HEK293 (cell line): ENCODE measurements at regions not wholly inside any gene's neighbourhood (a gene's known extent, or its start where the extent isn't known, plus 50 kb on each side); places are given as distances from the start of the nearest gene placed in this dataset.

Source experiments
- KLF17 ChIP-seq: fragments of 450-650 bp; formaldehyde crosslinking; IDR thresholded peaks from 2 replicates; pipeline ENCODE4 v1.5.1; 2016; ENCODE audit warnings: missing biosample characterization, missing genetic modification characterization
- TCF7L2 ChIP-seq: IDR thresholded peaks from 2 replicates; pipeline ENCODE4 v1.6.1; 2011; ENCODE audit warnings: low read depth, mild to moderate bottlenecking, inconsistent platforms, low read length, moderate library complexity, borderline replicate concordance
- ZFP3 ChIP-seq: fragments of 450-650 bp; formaldehyde crosslinking; IDR thresholded peaks from 2 replicates; pipeline ENCODE4 v1.5.1; 2016; ENCODE audit warnings: low read depth, missing biosample characterization, missing genetic modification characterization
- ZNF138 ChIP-seq: fragments of 450-650 bp; formaldehyde crosslinking; IDR thresholded peaks from 2 replicates; pipeline ENCODE4 v1.5.1; 2016; ENCODE audit warnings: missing biosample characterization, missing genetic modification characterization, borderline replicate concordance
- ZNF140 ChIP-seq: fragments of 450-650 bp; formaldehyde crosslinking; IDR thresholded peaks from 2 replicates; pipeline ENCODE4 v1.5.1; 2016; ENCODE audit warnings: missing biosample characterization, missing genetic modification characterization
- ZNF350 ChIP-seq: fragments of 450-650 bp; formaldehyde crosslinking; IDR thresholded peaks from 2 replicates; pipeline ENCODE4 v1.5.0; 2017; ENCODE audit warnings: missing biosample characterization, mild to moderate bottlenecking, missing genetic modification characterization
- ZNF366 ChIP-seq: fragments of 450-650 bp; formaldehyde crosslinking; conservative IDR thresholded peaks from 2 replicates; pipeline ENCODE4 v1.5.1; 2016; ENCODE audit warnings: missing biosample characterization, missing genetic modification characterization
- ZNF529 ChIP-seq: fragments of 450-650 bp; formaldehyde crosslinking; IDR thresholded peaks from 2 replicates; pipeline ENCODE4 v1.5.1; 2017; ENCODE audit warnings: missing genetic modification characterization, missing biosample characterization; ENCODE audit not compliant: insufficient replicate concordance
- ZNF560 ChIP-seq: fragments of 450-650 bp; formaldehyde crosslinking; IDR thresholded peaks from 2 replicates; pipeline ENCODE4 v1.5.1; 2017; ENCODE audit warnings: missing biosample characterization, missing genetic modification characterization, borderline replicate concordance
- TF ChIP-seq, protein P1 (sequence below): fragments of 450-650 bp; formaldehyde crosslinking; IDR thresholded peaks from 2 replicates; pipeline ENCODE4 v1.5.1; 2016; ENCODE audit warnings: missing biosample characterization, missing genetic modification characterization
- TF ChIP-seq, protein P2 (sequence below): fragments of 450-650 bp; formaldehyde crosslinking; IDR thresholded peaks from 2 replicates; pipeline ENCODE4 v1.5.1; 2016; ENCODE audit warnings: missing biosample characterization, missing genetic modification characterization
- TF ChIP-seq, protein P3 (sequence below): fragments of 450-650 bp; formaldehyde crosslinking; IDR thresholded peaks from 2 replicates; pipeline ENCODE4 v1.5.1; 2016; ENCODE audit warnings: missing biosample characterization, missing genetic modification characterization
- TF ChIP-seq, protein P4 (sequence below): fragments of 450-650 bp; formaldehyde crosslinking; IDR thresholded peaks from 2 replicates; pipeline ENCODE4 v1.5.1; 2016; ENCODE audit warnings: missing biosample characterization, missing genetic modification characterization

DNA sequence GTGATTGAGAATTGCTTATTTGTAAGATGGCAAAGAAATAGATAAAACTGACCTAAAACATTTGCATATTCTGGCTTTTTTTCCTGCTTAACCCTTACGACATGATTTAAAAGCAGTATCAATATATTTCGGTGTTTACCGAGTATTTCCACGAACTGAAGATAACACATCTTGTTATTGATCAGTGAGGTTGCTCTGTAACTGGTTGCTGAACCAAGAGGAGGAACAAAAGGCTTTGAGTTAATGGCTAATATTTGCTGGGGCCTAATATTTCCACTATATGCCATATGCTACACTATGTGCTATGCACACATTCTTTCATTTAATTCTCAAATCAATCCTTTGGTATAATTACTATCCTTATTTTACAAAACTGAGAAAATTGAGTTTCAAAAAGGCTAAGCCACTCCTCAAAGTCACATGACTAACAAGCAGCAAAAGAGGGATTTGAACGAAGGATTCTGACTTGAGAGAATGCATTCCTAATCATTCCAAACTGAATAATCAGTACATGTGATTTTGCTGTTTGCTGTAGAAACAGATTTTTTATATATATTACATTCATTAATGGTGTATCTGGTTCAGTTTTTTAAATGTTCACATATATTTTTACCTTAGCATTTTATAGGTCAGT, 346.0 kb downstream of the USP25 start:
- TF ChIP-seq, protein P1, sequence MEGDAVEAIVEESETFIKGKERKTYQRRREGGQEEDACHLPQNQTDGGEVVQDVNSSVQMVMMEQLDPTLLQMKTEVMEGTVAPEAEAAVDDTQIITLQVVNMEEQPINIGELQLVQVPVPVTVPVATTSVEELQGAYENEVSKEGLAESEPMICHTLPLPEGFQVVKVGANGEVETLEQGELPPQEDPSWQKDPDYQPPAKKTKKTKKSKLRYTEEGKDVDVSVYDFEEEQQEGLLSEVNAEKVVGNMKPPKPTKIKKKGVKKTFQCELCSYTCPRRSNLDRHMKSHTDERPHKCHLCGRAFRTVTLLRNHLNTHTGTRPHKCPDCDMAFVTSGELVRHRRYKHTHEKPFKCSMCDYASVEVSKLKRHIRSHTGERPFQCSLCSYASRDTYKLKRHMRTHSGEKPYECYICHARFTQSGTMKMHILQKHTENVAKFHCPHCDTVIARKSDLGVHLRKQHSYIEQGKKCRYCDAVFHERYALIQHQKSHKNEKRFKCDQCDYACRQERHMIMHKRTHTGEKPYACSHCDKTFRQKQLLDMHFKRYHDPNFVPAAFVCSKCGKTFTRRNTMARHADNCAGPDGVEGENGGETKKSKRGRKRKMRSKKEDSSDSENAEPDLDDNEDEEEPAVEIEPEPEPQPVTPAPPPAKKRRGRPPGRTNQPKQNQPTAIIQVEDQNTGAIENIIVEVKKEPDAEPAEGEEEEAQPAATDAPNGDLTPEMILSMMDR (tag by site-specific recombination), result no peak
- TF ChIP-seq ZNF529 (no peak), KLF17 (tag by site-specific recombination) (no peak), ZNF350 (no peak), TCF7L2 (no peak), ZNF366 (tag by site-specific recombination) (no peak), ZNF138 (tag by site-specific recombination) (no peak), ZNF140 (tag by site-specific recombination) (no peak), ZFP3 (no peak), ZNF560 (no peak)
- TF ChIP-seq, protein P2, sequence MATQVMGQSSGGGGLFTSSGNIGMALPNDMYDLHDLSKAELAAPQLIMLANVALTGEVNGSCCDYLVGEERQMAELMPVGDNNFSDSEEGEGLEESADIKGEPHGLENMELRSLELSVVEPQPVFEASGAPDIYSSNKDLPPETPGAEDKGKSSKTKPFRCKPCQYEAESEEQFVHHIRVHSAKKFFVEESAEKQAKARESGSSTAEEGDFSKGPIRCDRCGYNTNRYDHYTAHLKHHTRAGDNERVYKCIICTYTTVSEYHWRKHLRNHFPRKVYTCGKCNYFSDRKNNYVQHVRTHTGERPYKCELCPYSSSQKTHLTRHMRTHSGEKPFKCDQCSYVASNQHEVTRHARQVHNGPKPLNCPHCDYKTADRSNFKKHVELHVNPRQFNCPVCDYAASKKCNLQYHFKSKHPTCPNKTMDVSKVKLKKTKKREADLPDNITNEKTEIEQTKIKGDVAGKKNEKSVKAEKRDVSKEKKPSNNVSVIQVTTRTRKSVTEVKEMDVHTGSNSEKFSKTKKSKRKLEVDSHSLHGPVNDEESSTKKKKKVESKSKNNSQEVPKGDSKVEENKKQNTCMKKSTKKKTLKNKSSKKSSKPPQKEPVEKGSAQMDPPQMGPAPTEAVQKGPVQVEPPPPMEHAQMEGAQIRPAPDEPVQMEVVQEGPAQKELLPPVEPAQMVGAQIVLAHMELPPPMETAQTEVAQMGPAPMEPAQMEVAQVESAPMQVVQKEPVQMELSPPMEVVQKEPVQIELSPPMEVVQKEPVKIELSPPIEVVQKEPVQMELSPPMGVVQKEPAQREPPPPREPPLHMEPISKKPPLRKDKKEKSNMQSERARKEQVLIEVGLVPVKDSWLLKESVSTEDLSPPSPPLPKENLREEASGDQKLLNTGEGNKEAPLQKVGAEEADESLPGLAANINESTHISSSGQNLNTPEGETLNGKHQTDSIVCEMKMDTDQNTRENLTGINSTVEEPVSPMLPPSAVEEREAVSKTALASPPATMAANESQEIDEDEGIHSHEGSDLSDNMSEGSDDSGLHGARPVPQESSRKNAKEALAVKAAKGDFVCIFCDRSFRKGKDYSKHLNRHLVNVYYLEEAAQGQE (tag by site-specific recombination), result no peak
- TF ChIP-seq, protein P3, sequence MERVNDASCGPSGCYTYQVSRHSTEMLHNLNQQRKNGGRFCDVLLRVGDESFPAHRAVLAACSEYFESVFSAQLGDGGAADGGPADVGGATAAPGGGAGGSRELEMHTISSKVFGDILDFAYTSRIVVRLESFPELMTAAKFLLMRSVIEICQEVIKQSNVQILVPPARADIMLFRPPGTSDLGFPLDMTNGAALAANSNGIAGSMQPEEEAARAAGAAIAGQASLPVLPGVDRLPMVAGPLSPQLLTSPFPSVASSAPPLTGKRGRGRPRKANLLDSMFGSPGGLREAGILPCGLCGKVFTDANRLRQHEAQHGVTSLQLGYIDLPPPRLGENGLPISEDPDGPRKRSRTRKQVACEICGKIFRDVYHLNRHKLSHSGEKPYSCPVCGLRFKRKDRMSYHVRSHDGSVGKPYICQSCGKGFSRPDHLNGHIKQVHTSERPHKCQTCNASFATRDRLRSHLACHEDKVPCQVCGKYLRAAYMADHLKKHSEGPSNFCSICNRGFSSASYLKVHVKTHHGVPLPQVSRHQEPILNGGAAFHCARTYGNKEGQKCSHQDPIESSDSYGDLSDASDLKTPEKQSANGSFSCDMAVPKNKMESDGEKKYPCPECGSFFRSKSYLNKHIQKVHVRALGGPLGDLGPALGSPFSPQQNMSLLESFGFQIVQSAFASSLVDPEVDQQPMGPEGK (tag by site-specific recombination), result no peak
- TF ChIP-seq, protein P4, sequence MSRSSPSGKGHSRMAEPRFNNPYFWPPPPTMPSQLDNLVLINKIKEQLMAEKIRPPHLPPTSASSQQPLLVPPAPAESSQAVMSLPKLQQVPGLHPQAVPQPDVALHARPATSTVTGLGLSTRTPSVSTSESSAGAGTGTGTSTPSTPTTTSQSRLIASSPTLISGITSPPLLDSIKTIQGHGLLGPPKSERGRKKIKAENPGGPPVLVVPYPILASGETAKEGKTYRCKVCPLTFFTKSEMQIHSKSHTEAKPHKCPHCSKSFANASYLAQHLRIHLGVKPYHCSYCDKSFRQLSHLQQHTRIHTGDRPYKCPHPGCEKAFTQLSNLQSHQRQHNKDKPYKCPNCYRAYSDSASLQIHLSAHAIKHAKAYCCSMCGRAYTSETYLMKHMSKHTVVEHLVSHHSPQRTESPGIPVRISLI (tag by site-specific recombination), result no peak
